Retina (tissue), 1 donor: ENCODE measurements at regions not wholly inside any gene's neighbourhood (a gene's known extent, or its start where the extent isn't known, plus 50 kb on each side); places are given as distances from the start of the nearest gene placed in this dataset.
"Not testable (repeated sequence)": the region's sequence is repeated elsewhere in the genome, so short reads cannot be mapped to it uniquely, and the experiment has no call there.

ENCODE experiments used
- DNase-seq: peaks from one replicate; pipeline ENCODE4 v3.0.0-alpha.2; 2016

GRCh38 chr7:79709574-79710409 lies 256.3 kb upstream of the MAGI2 start:
- no peak for DNase-seq

- DNase-seq: no peak
These were observed 248.6 kb upstream of the MAGI2 start for GRCh38 chr7:79702116-79702515.

DNA sequence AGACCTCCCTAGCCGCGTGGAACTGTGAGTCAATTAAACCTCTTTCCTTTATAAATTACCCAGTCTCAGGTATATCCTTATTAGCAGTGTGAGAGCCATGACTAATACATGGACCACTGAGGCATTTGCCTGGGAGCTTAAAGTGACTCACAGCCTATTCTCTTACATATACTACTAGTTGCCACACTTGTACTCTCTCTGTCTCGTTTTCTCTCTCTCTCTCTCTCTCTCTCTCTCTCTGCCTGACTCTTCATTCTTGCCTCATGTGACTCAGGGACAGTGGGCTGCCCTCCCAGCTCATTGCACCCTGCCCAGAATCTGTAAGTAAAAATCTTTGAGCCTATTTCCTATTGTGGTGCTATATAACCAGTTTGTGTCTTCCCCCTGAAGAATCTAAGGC lies 238.5 kb upstream of the MAGI2 start:
- no peak for DNase-seq

- no peak for DNase-seq
These were observed 237.6 kb upstream of the MAGI2 start for GRCh38 chr7:79691074-79691473.

DNA sequence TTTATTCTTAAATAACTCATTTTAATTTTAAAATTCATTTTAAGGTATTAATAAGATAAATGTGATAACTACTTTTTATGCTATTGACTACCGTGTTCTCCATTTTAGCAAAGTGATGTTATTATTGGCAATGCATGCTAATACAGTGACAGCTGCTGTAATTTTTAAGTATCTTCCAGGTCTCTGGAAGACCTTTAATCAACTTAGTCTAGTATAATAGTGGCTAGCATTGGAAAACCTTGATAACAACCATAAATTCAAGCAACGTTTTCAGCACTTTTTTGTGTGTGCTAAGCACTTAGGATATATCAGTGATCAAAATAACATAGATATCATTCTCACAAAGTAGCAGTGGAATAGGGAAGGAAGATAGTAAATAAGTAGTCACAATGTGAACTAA lies 230.9 kb upstream of the MAGI2 start:
- no peak for DNase-seq

- DNase-seq: no peak
These were observed 230.4 kb upstream of the MAGI2 start for GRCh38 chr7:79683916-79684315.

- no peak for DNase-seq
These were observed 229.9 kb upstream of the MAGI2 start for GRCh38 chr7:79683185-79683890.

DNA sequence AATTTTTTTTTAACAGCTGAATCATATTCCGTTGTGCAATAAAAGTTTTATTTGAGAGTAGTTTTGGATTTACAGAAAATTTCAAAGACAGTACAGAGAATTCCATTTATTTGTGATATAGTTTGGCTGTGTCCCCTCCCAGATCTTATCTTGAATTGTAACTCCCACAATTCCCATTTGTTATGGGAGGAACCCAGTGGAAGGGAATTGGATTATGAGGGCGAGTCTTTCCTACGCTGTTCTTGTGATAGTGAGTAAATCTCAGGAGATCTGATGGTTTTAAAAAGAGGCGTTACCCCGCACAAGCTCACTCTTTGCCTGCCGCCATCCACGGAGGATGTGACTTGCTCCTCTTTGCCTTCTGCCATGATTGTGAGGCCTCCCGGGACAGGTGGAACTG lies 228.0 kb upstream of the MAGI2 start:
- DNase-seq: no peak

GRCh38 chr7:79673969-79674368 lies 220.5 kb upstream of the MAGI2 start:
- no peak for DNase-seq

GRCh38 chr7:79673421-79673820 lies 220.0 kb upstream of the MAGI2 start:
- no peak for DNase-seq

GRCh38 chr7:79668292-79668691 lies 214.8 kb upstream of the MAGI2 start:
- DNase-seq: no peak

GRCh38 chr7:79666472-79666871 lies 213.0 kb upstream of the MAGI2 start:
- DNase-seq: no peak

- no peak for DNase-seq
These were observed 211.6 kb upstream of the MAGI2 start for GRCh38 chr7:79664884-79665676.

GRCh38 chr7:79658304-79658703 lies 204.8 kb upstream of the MAGI2 start:
- no peak for DNase-seq

DNA sequence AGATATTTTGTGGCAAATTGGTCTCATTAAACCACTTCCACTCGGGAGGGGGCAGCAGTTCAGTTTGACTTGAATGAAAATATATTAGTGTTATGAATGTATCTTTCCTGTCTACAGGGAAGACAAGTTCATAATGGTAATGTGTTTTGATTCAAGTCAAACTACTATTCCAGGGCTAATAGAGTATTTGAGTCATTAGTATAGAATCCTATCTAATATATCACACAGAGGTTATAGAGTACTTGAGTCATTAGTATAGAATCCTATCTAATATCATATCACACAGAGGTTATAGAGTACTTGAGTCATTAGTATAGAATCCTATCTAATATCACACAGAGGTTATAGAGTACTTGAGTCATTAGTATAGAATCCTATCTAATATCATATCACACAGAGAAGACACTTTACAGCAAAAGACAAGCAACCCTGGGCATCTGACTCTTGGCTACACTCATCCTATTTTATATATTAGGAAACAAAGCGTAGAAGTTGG lies 199.7 kb upstream of the MAGI2 start:
- no peak for DNase-seq

- DNase-seq: no peak
These were observed 199.2 kb upstream of the MAGI2 start for GRCh38 chr7:79652619-79653018.

GRCh38 chr7:79647711-79648110 lies 194.2 kb upstream of the MAGI2 start:
- no peak for DNase-seq

DNA sequence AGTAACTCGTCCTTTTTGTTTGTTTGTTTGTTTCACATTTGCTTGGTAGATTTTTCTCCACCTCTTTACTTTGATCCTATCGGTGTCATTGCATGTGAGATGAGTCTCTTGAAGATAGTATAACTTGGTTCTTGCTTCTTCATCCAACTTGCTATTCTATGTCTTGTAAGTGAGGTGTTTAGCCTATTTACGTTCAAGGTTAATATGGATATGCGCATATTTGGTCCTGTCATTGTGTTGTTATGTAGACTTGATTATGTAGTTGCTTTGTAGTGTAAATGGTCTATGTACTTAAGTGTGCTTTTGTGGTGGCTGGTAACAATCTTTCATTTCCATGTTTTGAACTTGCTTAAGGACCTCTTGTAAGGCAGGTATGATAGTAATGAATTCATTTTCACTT lies 192.8 kb upstream of the MAGI2 start:
- no peak for DNase-seq

DNA sequence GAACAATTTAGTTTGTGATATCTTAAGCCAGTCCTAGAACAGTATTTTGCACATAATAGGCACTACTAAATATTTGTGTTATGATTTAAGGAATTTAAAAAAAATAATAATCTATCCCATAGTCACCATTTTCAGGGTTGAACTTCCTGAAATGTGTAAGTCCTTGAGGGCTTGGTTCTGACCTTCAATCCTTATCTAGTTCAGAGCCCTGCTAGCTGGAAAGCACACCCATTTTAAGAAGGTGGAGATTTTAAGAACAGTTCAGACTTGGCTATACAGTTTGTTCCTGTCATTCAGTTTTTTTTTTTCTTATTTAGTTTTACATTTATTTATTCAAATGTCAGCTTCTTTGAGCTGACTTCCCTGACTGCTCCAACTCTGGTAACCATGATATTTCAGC lies 183.4 kb upstream of the MAGI2 start:
- DNase-seq: no peak

GRCh38 chr7:79625921-79626320 lies 172.5 kb upstream of the MAGI2 start:
- DNase-seq: not testable (repeated sequence)

DNA sequence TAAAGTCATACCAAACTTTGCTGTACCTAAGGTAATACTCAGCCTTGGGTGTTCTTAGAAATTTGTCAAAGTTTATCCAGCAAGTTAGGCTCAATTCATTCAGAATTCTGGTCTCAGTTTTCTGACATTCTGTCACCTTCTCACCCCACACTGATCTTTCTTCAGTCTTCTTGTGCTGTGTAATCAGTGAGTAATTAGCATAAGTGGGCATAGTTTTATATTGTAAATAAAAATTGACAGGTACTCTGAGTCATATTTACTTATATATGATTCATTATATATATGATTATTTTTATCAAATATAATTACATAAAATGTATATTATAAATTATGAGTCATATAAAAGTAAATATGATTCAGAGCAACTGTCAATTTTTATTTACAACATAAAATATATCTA lies 170.9 kb upstream of the MAGI2 start:
- no peak for DNase-seq

DNA sequence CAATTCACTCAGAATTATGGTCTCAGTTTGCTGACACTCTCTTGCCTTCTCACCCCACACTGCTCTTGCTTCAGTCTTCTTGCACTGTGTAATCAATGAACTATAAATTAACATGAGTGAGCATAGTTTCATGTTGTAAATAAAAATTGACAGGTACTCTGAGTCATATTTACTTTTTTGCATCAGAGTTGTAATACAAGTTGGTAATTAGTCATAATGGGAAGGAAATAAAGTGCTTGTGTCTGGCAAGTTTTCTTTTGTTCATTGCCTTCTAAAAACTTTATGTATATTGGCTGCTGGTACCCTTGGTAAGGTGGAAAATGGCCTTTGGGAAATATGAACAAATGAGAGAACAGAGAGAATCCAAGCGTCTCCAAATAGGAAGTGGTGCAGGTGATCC lies 169.3 kb upstream of the MAGI2 start:
- no peak for DNase-seq

- DNase-seq: no peak
These were observed 166.8 kb upstream of the MAGI2 start for GRCh38 chr7:79620291-79620690.

DNA sequence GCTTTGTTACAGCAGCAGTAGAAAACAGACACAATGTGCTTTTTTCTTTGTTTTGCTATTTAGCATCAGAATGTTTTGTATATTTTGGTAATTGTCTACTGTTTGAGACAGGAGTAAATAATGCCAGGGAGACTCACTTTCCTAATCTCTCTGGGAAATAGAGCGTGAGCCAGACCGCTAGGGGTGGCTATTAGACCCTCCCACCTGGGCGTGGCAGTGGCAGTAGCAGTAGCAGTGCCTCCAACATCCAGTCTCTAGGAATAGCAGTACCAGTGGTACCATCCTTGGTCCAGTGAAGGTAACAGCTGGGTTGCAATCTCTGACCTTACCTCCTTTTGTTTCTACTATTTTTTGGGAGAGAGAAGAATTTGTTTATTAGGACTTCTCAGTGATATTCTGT lies 165.7 kb upstream of the MAGI2 start:
- DNase-seq: no peak
